ENCODE measurements at regions not wholly inside any gene's neighbourhood (a gene's known extent, or its start where the extent isn't known, plus 50 kb on each side); places are given as distances from the start of the nearest gene placed in this dataset.

- H3K27me3 ChIP-seq (ENCODE audit: insufficient read depth, low read depth), result no peaks in the 10 kb centered on the region
- no peak overlapping the region for H3K27ac ChIP-seq
- no peaks in the 10 kb centered on the region for H3K9me2 ChIP-seq (ENCODE audit: insufficient read depth)
- H4K20me1 ChIP-seq (ENCODE audit: insufficient read depth), result no peaks in the 10 kb centered on the region
- TF ChIP-seq CTCF (conservative IDR thresholded peaks at IDR 0.05), result no peak
- no peak for TF ChIP-seq EZH2 (IDR thresholded peaks at IDR 0.05; ENCODE audit: low read depth)
- BruUV-seq (replicated peaks), result no TSS peak
- H3K4me3 ChIP-seq, result no peak overlapping the region
- no peak overlapping the region for H2AFZ ChIP-seq
- H3K9me3 ChIP-seq (ENCODE audit: insufficient read depth, low read depth), result 0 out of 2 replicates have a peak, but pooled peaks cover 2% of the 10 kb centered on the region
- H3K36me3 ChIP-seq (ENCODE audit: low read depth), result no peaks in the 10 kb centered on the region
- H3F3A ChIP-seq (ENCODE audit: insufficient read depth, low read depth), result no peaks in the 10 kb centered on the region
- H3K4me1 ChIP-seq (replicated peaks; ENCODE audit: insufficient read depth), result no peaks in the 10 kb centered on the region
- no peak for DNase-seq
- H3K79me2 ChIP-seq (ENCODE audit: low read depth), result no peaks in the 10 kb centered on the region
- intact Hi-C loops (cut with micrococcal nuclease; ENCODE audit: unreplicated experiment), result no loop called here
- H3K4me2 ChIP-seq, result no peak overlapping the region
- ChIA-PET POLR2A (ENCODE audit: unreplicated experiment) (no interaction called here), CTCF (no interaction called here)
These were observed 84.4 kb upstream of the SRD5A2 start for GRCh38 chr2:31664949-31665724.

- H3K9me2 ChIP-seq (ENCODE audit: insufficient read depth), result peaks cover 5% of the 10 kb centered on the region; the same call in 1 of the 2 replicates
- DNase-seq, result no peak
- intact Hi-C loops (cut with micrococcal nuclease; ENCODE audit: unreplicated experiment), result no loop called here
- no peaks in the 10 kb centered on the region for H3K36me3 ChIP-seq (ENCODE audit: low read depth)
- BruUV-seq (replicated peaks), result no TSS peak
- H3K27me3 ChIP-seq (ENCODE audit: insufficient read depth, low read depth), result no peaks in the 10 kb centered on the region
- no peak overlapping the region for H3K4me2 ChIP-seq
- no peak for TF ChIP-seq EZH2 (IDR thresholded peaks at IDR 0.05; ENCODE audit: low read depth)
- TF ChIP-seq CTCF (conservative IDR thresholded peaks at IDR 0.05), result no peak
- CTCF ChIA-PET, result no interaction called here
- no peak overlapping the region for H3K27ac ChIP-seq
- H3K4me3 ChIP-seq, result no peak overlapping the region
- POLR2A ChIA-PET (ENCODE audit: unreplicated experiment), result interaction anchor here (0.5 kb wide), 1 partner anchor 12 kb away, joined by 4 read pairs; no protein-coding TSS in a partner anchor
- no peaks in the 10 kb centered on the region for H4K20me1 ChIP-seq (ENCODE audit: insufficient read depth)
- H3K9me3 ChIP-seq (ENCODE audit: insufficient read depth, low read depth), result no peaks in the 10 kb centered on the region
- H3K79me2 ChIP-seq (ENCODE audit: low read depth), result no peaks in the 10 kb centered on the region
- H3F3A ChIP-seq (ENCODE audit: insufficient read depth, low read depth), result no peaks in the 10 kb centered on the region
- H2AFZ ChIP-seq, result no peak overlapping the region
- no peaks in the 10 kb centered on the region for H3K4me1 ChIP-seq (replicated peaks; ENCODE audit: insufficient read depth)
These were observed 80.1 kb upstream of the SRD5A2 start for GRCh38 chr2:31660812-31661335.

GRCh38 chr2:31660165-31660564 lies 79.4 kb upstream of the SRD5A2 start:
- Histone ChIP-seq H2AFZ (no peak overlapping the region), H3K4me3 (no peak overlapping the region), H4K20me1 (ENCODE audit: insufficient read depth) (no peaks in the 10 kb centered on the region), H3K4me1 (replicated peaks; ENCODE audit: insufficient read depth) (no peaks in the 10 kb centered on the region), H3K79me2 (ENCODE audit: low read depth) (no peaks in the 10 kb centered on the region), H3K4me2 (no peak overlapping the region), H3K9me3 (ENCODE audit: insufficient read depth, low read depth) (no peaks in the 10 kb centered on the region), H3K9me2 (ENCODE audit: insufficient read depth) (peaks cover 5% of the 10 kb centered on the region; the same call in 1 of the 2 replicates), H3F3A (ENCODE audit: insufficient read depth, low read depth) (no peaks in the 10 kb centered on the region), H3K27me3 (ENCODE audit: insufficient read depth, low read depth) (no peaks in the 10 kb centered on the region), H3K27ac (no peak overlapping the region), H3K36me3 (ENCODE audit: low read depth) (no peaks in the 10 kb centered on the region)
- intact Hi-C loops (cut with micrococcal nuclease; ENCODE audit: unreplicated experiment), result no loop called here
- POLR2A ChIA-PET (ENCODE audit: unreplicated experiment), result no interaction called here
- no peak for DNase-seq
- no TSS peak for BruUV-seq (replicated peaks)
- CTCF ChIA-PET, result no interaction called here
- TF ChIP-seq EZH2 (IDR thresholded peaks at IDR 0.05; ENCODE audit: low read depth), result no peak
- no peak for TF ChIP-seq CTCF (conservative IDR thresholded peaks at IDR 0.05)

Measured in PC-9 (cell line).